ENCODE measurements at regions not wholly inside any gene's neighbourhood (a gene's known extent, or its start where the extent isn't known, plus 50 kb on each side); places are given as distances from the start of the nearest gene placed in this dataset.

GRCh38 chr4:170698334-170698733, 608.6 kb upstream of the AADAT start:
- Histone ChIP-seq H4K20me1 (ENCODE audit: insufficient read depth, low read length) (no peaks in the 10 kb centered on the region), H3F3A (ENCODE audit: insufficient read depth, low read length) (no peaks in the 10 kb centered on the region), H2AFZ (ENCODE audit: low read length) (no peak overlapping the region), H3K9me2 (ENCODE audit: low read depth, low read length) (no peaks in the 10 kb centered on the region), H3K36me3 (ENCODE audit: insufficient read depth, low read length) (no peaks in the 10 kb centered on the region), H3K79me2 (ENCODE audit: insufficient read depth, low read length) (no peaks in the 10 kb centered on the region), H3K9me3 (ENCODE audit: low read length) (no peaks in the 10 kb centered on the region), H3K4me2 (ENCODE audit: low read length) (no peak overlapping the region), H3K4me3 (ENCODE audit: low read depth, low read length, poor library complexity, severe bottlenecking) (no peak overlapping the region), H3K27me3 (ENCODE audit: insufficient read depth, low read length) (no peaks in the 10 kb centered on the region), H3K27ac (ENCODE audit: low read depth, low read length, poor library complexity, severe bottlenecking) (no peak overlapping the region), H3K4me1 (ENCODE audit: insufficient read depth, low read length, severe bottlenecking) (no peaks in the 10 kb centered on the region), H3K9ac (ENCODE audit: low read length) (no peak overlapping the region)
- TF ChIP-seq CTCF (IDR thresholded peaks at IDR 0.05; ENCODE audit: low read length), result no peak
- TF ChIP-seq EZH2 (IDR thresholded peaks at IDR 0.05; ENCODE audit: borderline replicate concordance, low read length), result no peak

GRCh38 chr4:170697845-170698244, 608.1 kb upstream of the AADAT start:
- H3K4me3 ChIP-seq (ENCODE audit: low read depth, low read length, poor library complexity, severe bottlenecking), result no peak overlapping the region
- TF ChIP-seq EZH2 (IDR thresholded peaks at IDR 0.05; ENCODE audit: borderline replicate concordance, low read length) (no peak), CTCF (IDR thresholded peaks at IDR 0.05; ENCODE audit: low read length) (no peak)
- no peaks in the 10 kb centered on the region for H3K4me1 ChIP-seq (ENCODE audit: insufficient read depth, low read length, severe bottlenecking)
- no peaks in the 10 kb centered on the region for H4K20me1 ChIP-seq (ENCODE audit: insufficient read depth, low read length)
- no peak overlapping the region for H3K9ac ChIP-seq (ENCODE audit: low read length)
- no peaks in the 10 kb centered on the region for H3K9me3 ChIP-seq (ENCODE audit: low read length)
- no peak overlapping the region for H2AFZ ChIP-seq (ENCODE audit: low read length)
- no peaks in the 10 kb centered on the region for H3K27me3 ChIP-seq (ENCODE audit: insufficient read depth, low read length)
- H3K9me2 ChIP-seq (ENCODE audit: low read depth, low read length), result no peaks in the 10 kb centered on the region
- H3K79me2 ChIP-seq (ENCODE audit: insufficient read depth, low read length), result no peaks in the 10 kb centered on the region
- no peak overlapping the region for H3K4me2 ChIP-seq (ENCODE audit: low read length)
- no peak overlapping the region for H3K27ac ChIP-seq (ENCODE audit: low read depth, low read length, poor library complexity, severe bottlenecking)
- no peaks in the 10 kb centered on the region for H3K36me3 ChIP-seq (ENCODE audit: insufficient read depth, low read length)
- no peaks in the 10 kb centered on the region for H3F3A ChIP-seq (ENCODE audit: insufficient read depth, low read length)

- H2AFZ ChIP-seq (ENCODE audit: low read length), result no peak overlapping the region
Measured at GRCh38 chr4:170697045-170697444, 607.3 kb upstream of the AADAT start.

More at GRCh38 chr4:170697045-170697444, 607.3 kb upstream of the AADAT start:
- H3K9me3 ChIP-seq (ENCODE audit: low read length), result no peaks in the 10 kb centered on the region
- no peak overlapping the region for H3K27ac ChIP-seq (ENCODE audit: low read depth, low read length, poor library complexity, severe bottlenecking)
- H3K79me2 ChIP-seq (ENCODE audit: insufficient read depth, low read length), result no peaks in the 10 kb centered on the region
- H3K9ac ChIP-seq (ENCODE audit: low read length), result no peak overlapping the region
- H3F3A ChIP-seq (ENCODE audit: insufficient read depth, low read length), result no peaks in the 10 kb centered on the region
- no peaks in the 10 kb centered on the region for H3K9me2 ChIP-seq (ENCODE audit: low read depth, low read length)
- H3K4me2 ChIP-seq (ENCODE audit: low read length), result no peak overlapping the region
- H3K4me3 ChIP-seq (ENCODE audit: low read depth, low read length, poor library complexity, severe bottlenecking), result no peak overlapping the region
- no peaks in the 10 kb centered on the region for H3K36me3 ChIP-seq (ENCODE audit: insufficient read depth, low read length)
- H4K20me1 ChIP-seq (ENCODE audit: insufficient read depth, low read length), result no peaks in the 10 kb centered on the region
- H3K4me1 ChIP-seq (ENCODE audit: insufficient read depth, low read length, severe bottlenecking), result no peaks in the 10 kb centered on the region
- no peak for TF ChIP-seq EZH2 (IDR thresholded peaks at IDR 0.05; ENCODE audit: borderline replicate concordance, low read length)
- TF ChIP-seq CTCF (IDR thresholded peaks at IDR 0.05; ENCODE audit: low read length), result no peak
- H3K27me3 ChIP-seq (ENCODE audit: insufficient read depth, low read length), result no peaks in the 10 kb centered on the region

Data from OCI-LY1 (cell line).